Suprapubic skin (tissue), 4 donors: ENCODE measurements at regions not wholly inside any gene's neighbourhood (a gene's known extent, or its start where the extent isn't known, plus 50 kb on each side); places are given as distances from the start of the nearest gene placed in this dataset.

Experiments
- DNase-seq, 2 donors: peaks; one replicate each; pipeline ENCODE4 v3.0.0-alpha.2; 2019; ENCODE audit warnings: low spot score in 2 of 2
- H3K27ac ChIP-seq: fragments of 200-600 bp; sonication (generic); one replicate; pipeline ENCODE4 v1.5.1; 2019
- H3K27me3 ChIP-seq: fragments of 200-600 bp; sonication (generic); one replicate; pipeline ENCODE4 v1.5.1; 2019
- H3K36me3 ChIP-seq: fragments of 200-600 bp; sonication (generic); one replicate; pipeline ENCODE4 v1.5.1; 2019
- H3K4me1 ChIP-seq: fragments of 200-600 bp; sonication (generic); one replicate; pipeline ENCODE4 v1.5.1; 2019
- H3K4me3 ChIP-seq: fragments of 200-600 bp; sonication (generic); one replicate; pipeline ENCODE4 v1.5.1; 2019; ENCODE audit warnings: mild to moderate bottlenecking
- H3K9me3 ChIP-seq: fragments of 200-600 bp; sonication (generic); one replicate; pipeline ENCODE4 v1.5.1; 2019
- EP300 ChIP-seq: sonication (generic); formaldehyde crosslinking; IDR thresholded peaks from one replicate; pipeline ENCODE4 v1.6.1; 2017; ENCODE audit warnings: antibody characterized with exemption
- POLR2A ChIP-seq, 2 donors: fragments of 450-650 bp; IDR thresholded peaks; one replicate each; pipeline ENCODE4 v1.6.1; 2017; ENCODE audit warnings: antibody characterized with exemption in 2 of 2, mild to moderate bottlenecking in 2 of 2, moderate library complexity in 2 of 2
- POLR2AphosphoS5 ChIP-seq, 3 donors: sonication (generic); formaldehyde crosslinking; IDR thresholded peaks; one replicate each; pipeline ENCODE4 v1.6.1; 2017; ENCODE audit warnings: antibody characterized with exemption in 3 of 3
- WGBS: methylation state at CpG from one replicate; pipeline ENCODE4 v1.1.5; 2018; 5-methylcytosine and 5-hydroxymethylcytosine counted together
- TF ChIP-seq, protein P1 (sequence below), 2 donors: fragments of 200-600 bp in 1 of 2; fragments of 450-650 bp in 1 of 2; sonication (generic) in 1 of 2; IDR thresholded peaks; one replicate each; pipeline ENCODE4 v1.5.1; 2016 to 2019; ENCODE audit warnings: antibody characterized with exemption in 2 of 2, mild to moderate bottlenecking in 1 of 2, moderate library complexity in 1 of 2

DNA sequence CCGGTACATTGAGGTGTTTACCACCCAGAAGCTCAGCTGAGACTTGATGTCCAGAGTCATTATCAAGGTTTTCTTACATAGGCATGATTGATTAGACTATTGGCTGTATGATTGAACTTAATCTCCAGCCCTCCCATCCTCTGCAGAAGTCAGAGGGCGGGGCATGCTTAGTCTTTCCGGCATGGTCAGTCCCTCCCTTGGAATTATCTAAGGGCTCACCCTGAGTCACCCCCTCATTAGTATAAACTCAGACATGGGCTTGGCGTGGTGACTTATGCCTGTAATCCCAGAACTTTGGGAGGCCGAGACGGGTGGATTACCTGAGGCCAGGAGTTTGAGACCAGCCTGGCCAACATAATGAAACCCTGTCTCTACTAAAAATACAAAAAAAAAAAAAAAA, 243.9 kb downstream of the VAPA start:
- H3K9me3 ChIP-seq, result no peaks in the 10 kb centered on the region
- no peaks in the 10 kb centered on the region for H3K36me3 ChIP-seq
- H3K27ac ChIP-seq, result no peak overlapping the region
- no peaks in the 10 kb centered on the region for H3K4me1 ChIP-seq
- 87% methylated on average over 6 of the region's 6 CpGs for WGBS
- no peak overlapping the region for H3K4me3 ChIP-seq
- TF ChIP-seq POLR2AphosphoS5 (IDR thresholded peaks at IDR 0.05), result no peak
- DNase-seq, result no peak
- H3K27me3 ChIP-seq, result no peaks in the 10 kb centered on the region

DNA sequence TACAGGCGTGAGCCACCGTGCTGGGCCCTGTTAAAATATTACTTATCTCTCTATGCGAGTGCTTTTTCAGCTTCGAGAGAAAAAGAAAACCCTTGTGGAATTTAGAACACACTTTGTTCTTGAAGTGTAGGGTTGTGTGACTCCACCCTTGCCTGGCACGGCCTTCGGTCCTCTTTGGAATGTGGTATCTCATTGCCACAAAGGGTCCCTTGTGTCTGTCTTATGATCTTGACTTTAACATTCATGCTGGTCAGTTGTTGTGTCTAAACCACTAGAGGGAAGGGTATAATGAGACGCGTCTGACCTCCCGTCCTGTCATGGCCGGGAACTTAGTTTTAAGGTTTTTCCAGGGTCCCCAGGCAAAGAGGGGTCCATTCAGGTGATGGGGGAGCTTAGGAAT, 246.4 kb downstream of the VAPA start:
- H3K27me3 ChIP-seq, result no peaks in the 10 kb centered on the region
- H3K36me3 ChIP-seq, result no peaks in the 10 kb centered on the region
- no peaks in the 10 kb centered on the region for H3K9me3 ChIP-seq
- no peak for DNase-seq
- H3K27ac ChIP-seq, result no peak overlapping the region
- TF ChIP-seq POLR2AphosphoS5 (IDR thresholded peaks at IDR 0.05), result no peak
- no peak for TF ChIP-seq POLR2A (IDR thresholded peaks at IDR 0.05)
- no peak for TF ChIP-seq EP300
- TF ChIP-seq, protein P1, sequence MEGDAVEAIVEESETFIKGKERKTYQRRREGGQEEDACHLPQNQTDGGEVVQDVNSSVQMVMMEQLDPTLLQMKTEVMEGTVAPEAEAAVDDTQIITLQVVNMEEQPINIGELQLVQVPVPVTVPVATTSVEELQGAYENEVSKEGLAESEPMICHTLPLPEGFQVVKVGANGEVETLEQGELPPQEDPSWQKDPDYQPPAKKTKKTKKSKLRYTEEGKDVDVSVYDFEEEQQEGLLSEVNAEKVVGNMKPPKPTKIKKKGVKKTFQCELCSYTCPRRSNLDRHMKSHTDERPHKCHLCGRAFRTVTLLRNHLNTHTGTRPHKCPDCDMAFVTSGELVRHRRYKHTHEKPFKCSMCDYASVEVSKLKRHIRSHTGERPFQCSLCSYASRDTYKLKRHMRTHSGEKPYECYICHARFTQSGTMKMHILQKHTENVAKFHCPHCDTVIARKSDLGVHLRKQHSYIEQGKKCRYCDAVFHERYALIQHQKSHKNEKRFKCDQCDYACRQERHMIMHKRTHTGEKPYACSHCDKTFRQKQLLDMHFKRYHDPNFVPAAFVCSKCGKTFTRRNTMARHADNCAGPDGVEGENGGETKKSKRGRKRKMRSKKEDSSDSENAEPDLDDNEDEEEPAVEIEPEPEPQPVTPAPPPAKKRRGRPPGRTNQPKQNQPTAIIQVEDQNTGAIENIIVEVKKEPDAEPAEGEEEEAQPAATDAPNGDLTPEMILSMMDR (IDR thresholded peaks at IDR 0.05), result no peak
- WGBS, result 92% methylated on average over 10 of the region's 10 CpGs
- no peaks in the 10 kb centered on the region for H3K4me1 ChIP-seq
- H3K4me3 ChIP-seq, result no peak overlapping the region

DNA sequence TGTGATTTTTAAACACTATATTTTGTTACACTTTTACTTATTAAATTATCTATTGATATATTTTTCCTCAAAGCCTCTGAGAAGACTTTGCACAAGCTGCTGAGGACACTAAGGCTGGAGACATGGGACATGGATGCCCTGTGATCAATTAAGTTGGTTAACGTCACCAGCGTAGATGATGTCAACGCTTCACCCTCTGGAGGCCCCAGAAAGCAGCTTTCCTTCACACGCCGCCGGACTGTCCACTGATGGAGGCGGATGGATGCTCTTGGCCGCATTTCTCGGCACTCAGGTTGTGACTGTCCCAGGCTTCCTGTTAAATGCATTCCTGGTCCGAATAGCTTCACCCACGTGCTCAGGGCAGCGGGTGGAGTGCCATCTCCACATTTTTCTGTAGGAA, 247.5 kb downstream of the VAPA start:
- WGBS, result 98% methylated on average over 12 of the region's 12 CpGs
- no peaks in the 10 kb centered on the region for H3K27me3 ChIP-seq
- DNase-seq, result no peak
- no peaks in the 10 kb centered on the region for H3K9me3 ChIP-seq
- no peaks in the 10 kb centered on the region for H3K4me1 ChIP-seq
- TF ChIP-seq POLR2A (IDR thresholded peaks at IDR 0.05) (no peak), POLR2AphosphoS5 (IDR thresholded peaks at IDR 0.05) (no peak), EP300 (no peak)
- TF ChIP-seq, protein P1 (IDR thresholded peaks at IDR 0.05), result no peak
- H3K4me3 ChIP-seq, result no peak overlapping the region
- no peaks in the 10 kb centered on the region for H3K36me3 ChIP-seq
- H3K27ac ChIP-seq, result no peak overlapping the region

DNA sequence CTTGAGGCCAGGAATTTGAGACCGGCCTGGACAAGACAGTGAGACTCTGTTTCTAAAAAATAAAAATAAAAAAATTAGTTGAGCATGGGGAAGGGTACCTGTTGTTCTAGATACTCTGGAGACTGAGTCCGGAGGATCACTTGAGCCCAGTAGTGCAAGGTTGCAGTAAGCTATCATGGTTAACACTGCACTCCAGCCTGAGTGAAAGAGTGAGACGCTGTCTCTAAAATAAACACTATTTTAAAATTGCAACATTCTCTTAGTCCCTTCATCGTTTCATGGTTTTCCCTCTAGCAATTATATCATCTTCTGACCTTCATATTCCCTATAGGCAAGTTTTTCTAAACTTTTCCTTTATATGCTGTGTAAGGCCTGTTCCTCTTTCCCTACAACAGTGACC, 248.5 kb downstream of the VAPA start:
- no peaks in the 10 kb centered on the region for H3K4me1 ChIP-seq
- WGBS, result 80% methylated on average over 4 of the region's 4 CpGs
- no peaks in the 10 kb centered on the region for H3K27me3 ChIP-seq
- H3K9me3 ChIP-seq, result no peaks in the 10 kb centered on the region
- TF ChIP-seq, protein P1 (IDR thresholded peaks at IDR 0.05), result no peak
- no peak for TF ChIP-seq EP300
- no peak for TF ChIP-seq POLR2AphosphoS5 (IDR thresholded peaks at IDR 0.05)
- no peak for TF ChIP-seq POLR2A (IDR thresholded peaks at IDR 0.05)
- DNase-seq, result no peak
- H3K36me3 ChIP-seq, result no peaks in the 10 kb centered on the region
- no peak overlapping the region for H3K4me3 ChIP-seq
- H3K27ac ChIP-seq, result no peak overlapping the region

DNA sequence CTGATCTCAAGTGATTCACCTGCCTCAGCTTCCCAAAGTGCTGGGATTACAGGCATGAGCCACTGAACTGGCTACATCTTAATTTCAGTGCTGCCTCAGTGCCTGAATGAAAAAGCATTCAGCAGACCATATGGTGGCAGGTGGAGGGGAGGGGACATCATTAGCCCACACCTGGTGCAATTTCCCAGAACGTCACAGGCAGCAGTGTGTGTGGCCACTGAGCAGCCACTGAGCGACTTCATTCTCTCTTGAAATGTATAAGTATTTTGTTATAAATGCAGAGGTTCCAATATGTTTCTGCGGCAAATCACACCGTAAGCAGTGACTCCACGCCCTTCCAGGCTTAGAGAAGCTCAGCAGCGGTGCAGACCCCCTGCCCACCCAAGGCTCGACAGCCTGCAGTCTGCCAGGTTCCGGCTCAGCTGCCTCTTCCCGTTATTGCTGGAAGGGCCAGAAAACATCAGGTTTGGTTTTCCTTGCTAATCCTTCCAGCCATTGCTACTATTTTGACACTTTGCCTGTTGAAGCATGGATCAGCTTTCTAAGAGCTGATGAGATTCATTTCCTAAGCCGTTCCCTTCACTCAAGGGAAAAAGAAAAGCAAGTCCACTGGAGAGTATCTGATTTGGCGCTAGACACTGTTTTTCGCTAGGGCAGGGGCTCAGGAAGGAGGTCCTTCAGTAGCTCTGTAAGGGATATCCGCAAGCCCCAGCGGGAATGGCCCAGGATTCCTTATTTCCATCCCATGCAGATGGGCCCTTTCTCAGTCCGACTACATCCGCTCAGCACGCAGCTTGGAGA, 250.7 kb downstream of the VAPA start:
- Histone ChIP-seq H3K27me3 (no peaks in the 10 kb centered on the region), H3K27ac (no peak overlapping the region), H3K36me3 (no peaks in the 10 kb centered on the region), H3K4me3 (no peak overlapping the region), H3K4me1 (no peaks in the 10 kb centered on the region), H3K9me3 (no peaks in the 10 kb centered on the region)
- DNase-seq, result no peak
- TF ChIP-seq EP300 (no peak), POLR2AphosphoS5 (IDR thresholded peaks at IDR 0.05) (no peak), POLR2A (IDR thresholded peaks at IDR 0.05) (no peak)
- TF ChIP-seq, protein P1 (IDR thresholded peaks at IDR 0.05), result no peak
- WGBS, result 90% methylated on average over 17 of the region's 17 CpGs
